ENCODE measurements at regions not wholly inside any gene's neighbourhood (a gene's known extent, or its start where the extent isn't known, plus 50 kb on each side); places are given as distances from the start of the nearest gene placed in this dataset.

DNA sequence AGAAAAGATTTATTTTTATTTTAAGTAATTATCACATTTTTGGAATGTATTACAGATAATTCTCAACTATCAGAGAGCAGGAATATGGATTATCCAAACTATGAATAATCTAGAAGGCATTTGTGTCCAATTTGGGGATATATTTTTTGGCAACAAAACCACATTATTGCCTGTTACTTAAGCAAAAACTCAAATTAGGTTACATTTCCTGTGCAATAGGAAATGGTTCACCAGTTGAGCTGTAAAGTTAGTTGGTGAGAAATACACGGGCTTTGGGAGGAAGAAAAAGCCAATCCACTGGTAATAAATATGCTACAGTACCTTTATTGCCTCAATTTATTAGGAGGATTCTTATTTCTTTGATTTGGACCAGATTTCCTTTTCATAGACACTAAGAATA is 1075.2 kb downstream of the PCDH9 start:
- WGBS = 0% methylated on average over 1 of the region's 1 CpG
- Histone ChIP-seq H3K36me3 (ENCODE audit: control insufficient read depth in 4 of 4, insufficient read depth in 3 of 4, low read depth in 1 of 4, low read length in 3 of 4) (no peaks in the 10 kb centered on the region), H3K27ac (ENCODE audit: low read depth in 1 of 2, low read length in 2 of 2) (no peak overlapping the region), H3K4me3 (ENCODE audit: low read depth in 1 of 3, low read length in 3 of 3) (no peak overlapping the region), H3K27me3 (ENCODE audit: control insufficient read depth in 4 of 4, insufficient read depth in 4 of 4, low read length in 3 of 4) (no peaks in the 10 kb centered on the region), H3K4me1 (ENCODE audit: control insufficient read depth in 4 of 4, insufficient read depth in 4 of 4, low read length in 3 of 4) (no peaks in the 10 kb centered on the region), H3K9me3 (ENCODE audit: control insufficient read depth in 4 of 4, low read length in 3 of 4) (no peaks in the 10 kb centered on the region), H3K9ac (ENCODE audit: low read depth in 1 of 2, low read length in 2 of 2) (no peak overlapping the region)
- DNase-seq (ENCODE audit: low spot score) = no peak
- TF ChIP-seq YY1 (IDR thresholded peaks at IDR 0.05) (no peak), EGR1 (IDR thresholded peaks at IDR 0.05; ENCODE audit: low read depth in 2 of 2) (no peak), SP1 (IDR thresholded peaks at IDR 0.05) (no peak), HNF4A (conservative IDR thresholded peaks at IDR 0.05) (no peak), TAF1 (conservative IDR thresholded peaks at IDR 0.05) (no peak), HNF4G (IDR thresholded peaks at IDR 0.05) (no peak), GABPA (IDR thresholded peaks at IDR 0.05 in 1 of 2, conservative IDR thresholded peaks at IDR 0.05 in 1 of 2) (no peak), MAX (IDR thresholded peaks at IDR 0.05) (no peak), ZBTB33 (IDR thresholded peaks at IDR 0.05) (no peak), JUND (IDR thresholded peaks at IDR 0.05) (no peak), NR2F2 (IDR thresholded peaks at IDR 0.05) (no peak), RAD21 (IDR thresholded peaks at IDR 0.05) (no peak), FOXA2 (IDR thresholded peaks at IDR 0.05) (no peak), RXRA (IDR thresholded peaks at IDR 0.05) (no peak), FOXA1 (IDR thresholded peaks at IDR 0.05) (no peak)
- TF ChIP-seq, protein P1, sequence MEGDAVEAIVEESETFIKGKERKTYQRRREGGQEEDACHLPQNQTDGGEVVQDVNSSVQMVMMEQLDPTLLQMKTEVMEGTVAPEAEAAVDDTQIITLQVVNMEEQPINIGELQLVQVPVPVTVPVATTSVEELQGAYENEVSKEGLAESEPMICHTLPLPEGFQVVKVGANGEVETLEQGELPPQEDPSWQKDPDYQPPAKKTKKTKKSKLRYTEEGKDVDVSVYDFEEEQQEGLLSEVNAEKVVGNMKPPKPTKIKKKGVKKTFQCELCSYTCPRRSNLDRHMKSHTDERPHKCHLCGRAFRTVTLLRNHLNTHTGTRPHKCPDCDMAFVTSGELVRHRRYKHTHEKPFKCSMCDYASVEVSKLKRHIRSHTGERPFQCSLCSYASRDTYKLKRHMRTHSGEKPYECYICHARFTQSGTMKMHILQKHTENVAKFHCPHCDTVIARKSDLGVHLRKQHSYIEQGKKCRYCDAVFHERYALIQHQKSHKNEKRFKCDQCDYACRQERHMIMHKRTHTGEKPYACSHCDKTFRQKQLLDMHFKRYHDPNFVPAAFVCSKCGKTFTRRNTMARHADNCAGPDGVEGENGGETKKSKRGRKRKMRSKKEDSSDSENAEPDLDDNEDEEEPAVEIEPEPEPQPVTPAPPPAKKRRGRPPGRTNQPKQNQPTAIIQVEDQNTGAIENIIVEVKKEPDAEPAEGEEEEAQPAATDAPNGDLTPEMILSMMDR (IDR thresholded peaks at IDR 0.05; ENCODE audit: low read depth, low read length, missing input control) = no peak
- TF ChIP-seq, protein P2, sequence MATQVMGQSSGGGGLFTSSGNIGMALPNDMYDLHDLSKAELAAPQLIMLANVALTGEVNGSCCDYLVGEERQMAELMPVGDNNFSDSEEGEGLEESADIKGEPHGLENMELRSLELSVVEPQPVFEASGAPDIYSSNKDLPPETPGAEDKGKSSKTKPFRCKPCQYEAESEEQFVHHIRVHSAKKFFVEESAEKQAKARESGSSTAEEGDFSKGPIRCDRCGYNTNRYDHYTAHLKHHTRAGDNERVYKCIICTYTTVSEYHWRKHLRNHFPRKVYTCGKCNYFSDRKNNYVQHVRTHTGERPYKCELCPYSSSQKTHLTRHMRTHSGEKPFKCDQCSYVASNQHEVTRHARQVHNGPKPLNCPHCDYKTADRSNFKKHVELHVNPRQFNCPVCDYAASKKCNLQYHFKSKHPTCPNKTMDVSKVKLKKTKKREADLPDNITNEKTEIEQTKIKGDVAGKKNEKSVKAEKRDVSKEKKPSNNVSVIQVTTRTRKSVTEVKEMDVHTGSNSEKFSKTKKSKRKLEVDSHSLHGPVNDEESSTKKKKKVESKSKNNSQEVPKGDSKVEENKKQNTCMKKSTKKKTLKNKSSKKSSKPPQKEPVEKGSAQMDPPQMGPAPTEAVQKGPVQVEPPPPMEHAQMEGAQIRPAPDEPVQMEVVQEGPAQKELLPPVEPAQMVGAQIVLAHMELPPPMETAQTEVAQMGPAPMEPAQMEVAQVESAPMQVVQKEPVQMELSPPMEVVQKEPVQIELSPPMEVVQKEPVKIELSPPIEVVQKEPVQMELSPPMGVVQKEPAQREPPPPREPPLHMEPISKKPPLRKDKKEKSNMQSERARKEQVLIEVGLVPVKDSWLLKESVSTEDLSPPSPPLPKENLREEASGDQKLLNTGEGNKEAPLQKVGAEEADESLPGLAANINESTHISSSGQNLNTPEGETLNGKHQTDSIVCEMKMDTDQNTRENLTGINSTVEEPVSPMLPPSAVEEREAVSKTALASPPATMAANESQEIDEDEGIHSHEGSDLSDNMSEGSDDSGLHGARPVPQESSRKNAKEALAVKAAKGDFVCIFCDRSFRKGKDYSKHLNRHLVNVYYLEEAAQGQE (IDR thresholded peaks at IDR 0.05) = no peak
- TF ChIP-seq, protein P3, sequence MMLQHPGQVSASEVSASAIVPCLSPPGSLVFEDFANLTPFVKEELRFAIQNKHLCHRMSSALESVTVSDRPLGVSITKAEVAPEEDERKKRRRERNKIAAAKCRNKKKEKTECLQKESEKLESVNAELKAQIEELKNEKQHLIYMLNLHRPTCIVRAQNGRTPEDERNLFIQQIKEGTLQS (IDR thresholded peaks at IDR 0.05) = no peak

All from liver (tissue), 8 donors.